ENCODE measurements at regions not wholly inside any gene's neighbourhood (a gene's known extent, or its start where the extent isn't known, plus 50 kb on each side); places are given as distances from the start of the nearest gene placed in this dataset.

DNA sequence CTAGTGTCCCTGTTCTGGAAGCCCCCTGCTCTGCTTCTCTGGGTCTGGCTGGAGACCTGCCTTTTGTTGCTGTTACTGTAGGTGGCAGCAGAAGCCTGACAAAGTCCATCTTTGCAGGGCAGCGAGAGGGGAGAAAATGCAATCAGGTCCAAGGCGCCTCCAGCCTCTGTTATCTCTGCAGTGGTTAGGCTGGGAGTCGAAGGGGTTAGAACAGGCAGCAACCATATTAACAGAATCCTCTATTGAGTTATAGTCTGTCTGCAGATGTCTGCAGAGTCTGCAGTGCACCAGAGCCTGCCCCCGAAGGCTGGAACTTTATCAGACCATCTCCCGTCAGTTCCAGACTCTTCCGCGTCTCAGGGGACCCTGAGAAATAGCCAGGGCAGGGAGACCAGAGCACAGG, 404.9 kb upstream of the EEF2KMT start:
- 10 to 27% (median 18%) methylated on average over 5 to 7 of the region's 7 CpGs for WGBS, 4 donors
- peaks cover 0 to 10% (median 0%) of the 10 kb centered on the region in 9 donors for H3K27me3 ChIP-seq
- DNase-seq (no peak), ATAC-seq (no peak)
- no peaks in the 10 kb centered on the region for H3K36me3 ChIP-seq
- no peak overlapping the region for H3K27ac ChIP-seq
- H3K4me3 ChIP-seq, result no peak overlapping the region
- no peaks in the 10 kb centered on the region for H3K9me3 ChIP-seq
- intact Hi-C loops (cut with DNase I), result loop anchor here in 6 of 10 donors (2.0 to 10.0 kb wide), 5 partner anchors 112 to 1142 kb away; no protein-coding TSS in a partner anchor
- peak in 7 of 12 donors; percentile 8 to 40 (median 22) for TF ChIP-seq CTCF (IDR thresholded peaks at IDR 0.05)
- TF ChIP-seq POLR2A (IDR thresholded peaks at IDR 0.05), result no peak
- H3K4me1 ChIP-seq, result peaks cover 0 to 6% (median 0%) of the 10 kb centered on the region in 12 donors

- TF ChIP-seq POLR2A (IDR thresholded peaks at IDR 0.05) (no peak), CTCF (IDR thresholded peaks at IDR 0.05) (no peak)
- WGBS, 4 donors, result 48 to 69% (median 63%) methylated on average over 3 of the region's 3 CpGs
- ATAC-seq (no peak), DNase-seq (no peak)
- Histone ChIP-seq H3K9me3 (no peaks in the 10 kb centered on the region), H3K4me3 (no peak overlapping the region), H3K27ac (no peak overlapping the region), H3K36me3 (no peaks in the 10 kb centered on the region), H3K27me3 (peaks cover 0 to 4% (median 0%) of the 10 kb centered on the region in 9 donors), H3K4me1 (peaks cover 0 to 6% (median 0%) of the 10 kb centered on the region in 12 donors)
- intact Hi-C loops (cut with DNase I), result loop anchor here in 5 of 10 donors (5.0 to 10.0 kb wide), 3 partner anchors 114 to 1144 kb away; no protein-coding TSS in a partner anchor
Observed at GRCh38 chr16:5500526-5500925, 402.9 kb upstream of the EEF2KMT start.

GRCh38 chr16:5498562-5498961, 401.0 kb upstream of the EEF2KMT start:
- no peak for TF ChIP-seq POLR2A (IDR thresholded peaks at IDR 0.05)
- WGBS, 4 donors, result 66 to 80% (median 74%) methylated on average over 2 of the region's 2 CpGs

GRCh38 chr16:5496013-5496412, 398.4 kb upstream of the EEF2KMT start:
- H3K4me3 ChIP-seq, result no peak overlapping the region
- intact Hi-C loops (cut with DNase I), result loop anchor here in 1 of 10 donors (10.0 kb wide), 1 partner anchor 261 kb away; no protein-coding TSS in a partner anchor
- 81 to 84% (median 83%) methylated on average over 6 of the region's 6 CpGs for WGBS, 4 donors
- no peak overlapping the region for H3K27ac ChIP-seq
- peaks cover 0 to 3% (median 0%) of the 10 kb centered on the region in 9 donors for H3K27me3 ChIP-seq
- DNase-seq (no peak), ATAC-seq (no peak)
- TF ChIP-seq POLR2A (IDR thresholded peaks at IDR 0.05), result no peak
- TF ChIP-seq CTCF (IDR thresholded peaks at IDR 0.05), result no peak
- no peaks in the 10 kb centered on the region for H3K4me1 ChIP-seq
- H3K9me3 ChIP-seq, result no peaks in the 10 kb centered on the region
- no peaks in the 10 kb centered on the region for H3K36me3 ChIP-seq

More at GRCh38 chr16:5498562-5498961, 401.0 kb upstream of the EEF2KMT start:
- H3K4me1 ChIP-seq, result no peaks in the 10 kb centered on the region
- no peak overlapping the region for H3K4me3 ChIP-seq
- intact Hi-C loops (cut with DNase I), result loop anchor here in 1 of 10 donors (10.0 kb wide), 1 partner anchor 264 kb away; no protein-coding TSS in a partner anchor
- H3K27ac ChIP-seq, result no peak overlapping the region
- peaks cover 0 to 4% (median 0%) of the 10 kb centered on the region in 9 donors for H3K27me3 ChIP-seq
- DNase-seq (no peak), ATAC-seq (no peak)
- no peaks in the 10 kb centered on the region for H3K9me3 ChIP-seq
- no peaks in the 10 kb centered on the region for H3K36me3 ChIP-seq

GRCh38 chr16:5490499-5490898, 392.9 kb upstream of the EEF2KMT start:
- H3K9me3 ChIP-seq, result no peaks in the 10 kb centered on the region
- WGBS, 4 donors, result 8 to 14% (median 11%) methylated on average over 18 of the region's 18 CpGs
- no peaks in the 10 kb centered on the region for H3K36me3 ChIP-seq
- no peaks in the 10 kb centered on the region for H3K4me1 ChIP-seq
- intact Hi-C loops (cut with DNase I), result loop anchor here in 1 of 10 donors (10.0 kb wide), 1 partner anchor 256 kb away; no protein-coding TSS in a partner anchor
- no peak overlapping the region for H3K27ac ChIP-seq
- H3K27me3 ChIP-seq, result no peaks in the 10 kb centered on the region
- H3K4me3 ChIP-seq, result no peak overlapping the region
- DNase-seq (peak in 1 of 5 donors; percentile 36), ATAC-seq (no peak)
- peak; percentile 25 to 53 (median 46) for TF ChIP-seq CTCF (IDR thresholded peaks at IDR 0.05)
- TF ChIP-seq POLR2A (IDR thresholded peaks at IDR 0.05), result no peak

Data from heart left ventricle (tissue), 16 donors.